GM19397 (cell line): ENCODE measurements at regions not wholly inside any gene's neighbourhood (a gene's known extent, or its start where the extent isn't known, plus 50 kb on each side); places are given as distances from the start of the nearest gene placed in this dataset.
"Not testable (repeated sequence)": the region's sequence is repeated elsewhere in the genome, so short reads cannot be mapped to it uniquely, and the experiment has no call there.

Source experiments
- ATAC-seq: cut with Tn5 transposase; IDR thresholded peaks from one replicate; pipeline ENCODE4 v1.9.1; 2021; ENCODE audit warnings: mild to moderate bottlenecking, moderate library complexity; ENCODE audit not compliant: unreplicated experiment

GRCh38 chrY:17827155-17827554 lies 52.9 kb downstream of the CDY2B start:
- ATAC-seq: not testable (repeated sequence)

GRCh38 chrY:17819700-17820099 lies 60.3 kb downstream of the CDY2B start:
- not testable (repeated sequence) for ATAC-seq

DNA sequence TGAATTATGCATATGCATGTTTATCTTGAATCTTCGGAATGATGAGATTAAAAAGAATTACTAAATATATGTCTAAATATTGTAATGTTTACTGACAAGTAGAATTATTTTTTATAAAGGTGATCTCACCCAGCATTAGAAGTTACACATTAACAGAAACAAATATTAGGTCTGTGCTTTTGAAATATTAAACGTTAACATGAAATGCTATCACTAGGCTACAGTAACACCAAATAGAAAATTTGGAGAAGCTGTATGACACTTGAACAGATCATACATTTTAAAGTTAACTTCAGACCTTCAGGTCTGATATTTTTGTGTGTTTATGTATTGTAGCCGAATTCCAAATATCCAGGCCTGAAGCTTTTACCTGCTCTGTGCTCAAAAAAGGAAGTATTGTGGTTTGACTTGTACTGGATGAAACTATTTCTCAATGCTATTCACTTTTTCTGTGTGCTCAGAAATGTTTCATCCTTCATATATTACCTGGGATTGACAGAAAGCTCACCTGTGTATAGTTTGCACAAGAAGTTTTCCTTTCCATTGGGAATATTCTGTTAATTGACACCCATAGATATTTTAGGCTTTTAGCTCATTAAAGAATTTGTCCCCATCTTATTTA lies 60.9 kb downstream of the CDY2B start:
- not testable (repeated sequence) for ATAC-seq

DNA sequence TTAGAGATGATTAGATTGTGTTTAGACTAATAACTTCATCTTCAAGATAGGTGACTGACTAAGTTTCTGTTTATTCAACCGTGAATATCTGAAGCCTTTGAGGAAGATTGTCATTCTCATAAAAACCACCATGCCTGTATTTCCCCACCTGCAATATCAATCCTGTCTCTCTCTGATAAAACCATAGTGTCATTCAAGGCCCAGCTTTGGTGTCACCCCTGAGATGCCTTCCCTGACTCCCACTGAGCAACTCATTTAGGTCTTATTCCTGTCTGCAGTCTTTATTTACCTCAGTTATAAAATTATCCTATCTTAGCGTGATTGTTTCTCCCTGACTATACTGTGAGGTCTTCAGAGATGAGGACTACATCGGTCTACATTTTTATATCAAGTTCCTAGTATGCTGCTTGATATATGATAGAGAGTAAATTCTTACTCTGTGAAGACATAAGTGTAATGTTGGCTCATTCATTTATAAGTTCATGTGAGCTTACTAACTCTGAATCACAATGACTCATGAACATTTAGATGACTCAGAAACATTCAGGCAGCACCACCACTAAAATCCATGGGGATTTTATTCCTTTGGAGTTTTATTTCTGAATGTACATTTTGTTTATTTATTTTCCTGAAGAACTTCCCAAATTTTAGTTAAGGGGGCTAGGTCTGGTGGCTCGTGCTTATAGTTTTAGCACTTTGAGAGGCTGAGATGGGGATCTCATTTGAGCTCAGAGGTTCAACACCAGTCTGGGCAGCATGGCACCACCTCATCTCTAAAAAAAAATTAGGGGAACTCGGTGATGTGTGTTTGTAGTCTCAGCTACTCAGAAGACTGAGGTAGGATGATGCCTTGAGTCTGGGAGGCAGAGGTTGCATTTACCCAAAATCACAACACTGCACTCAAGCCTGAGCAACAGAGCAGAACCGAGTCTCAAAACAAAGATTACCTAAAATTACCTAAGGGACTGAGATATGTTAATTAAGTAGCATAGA lies 62.6 kb downstream of the CDY2B start:
- not testable (repeated sequence) for ATAC-seq

GRCh38 chrY:17812664-17813063 lies 67.4 kb downstream of the CDY2B start:
- ATAC-seq: not testable (repeated sequence)

DNA sequence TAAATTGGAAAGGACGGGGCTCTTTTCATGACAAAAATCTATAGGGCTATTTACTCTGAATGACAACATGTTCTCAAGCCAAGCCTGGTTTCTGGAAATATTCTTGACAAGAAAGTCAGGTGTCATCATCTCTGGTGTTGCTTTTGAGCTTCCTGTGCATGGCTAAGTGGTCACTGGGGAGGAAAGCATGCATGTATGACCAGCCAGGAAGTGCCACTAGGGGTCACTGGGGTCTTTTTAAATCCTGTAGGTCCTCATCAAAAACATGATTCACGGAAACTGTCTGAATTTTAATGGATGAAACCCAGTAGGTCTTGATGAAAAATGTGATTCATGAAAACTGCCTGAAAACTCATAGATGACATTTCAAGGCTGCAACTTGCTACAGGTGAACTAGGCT lies 80.1 kb downstream of the CDY2B start:
- ATAC-seq: not testable (repeated sequence)

- not testable (repeated sequence) for ATAC-seq
Measured at GRCh38 chrY:17787214-17787613, 92.8 kb downstream of the CDY2B start.

GRCh38 chrY:17766000-17766699 lies 113.9 kb downstream of the CDY2B start:
- not testable (repeated sequence) for ATAC-seq

DNA sequence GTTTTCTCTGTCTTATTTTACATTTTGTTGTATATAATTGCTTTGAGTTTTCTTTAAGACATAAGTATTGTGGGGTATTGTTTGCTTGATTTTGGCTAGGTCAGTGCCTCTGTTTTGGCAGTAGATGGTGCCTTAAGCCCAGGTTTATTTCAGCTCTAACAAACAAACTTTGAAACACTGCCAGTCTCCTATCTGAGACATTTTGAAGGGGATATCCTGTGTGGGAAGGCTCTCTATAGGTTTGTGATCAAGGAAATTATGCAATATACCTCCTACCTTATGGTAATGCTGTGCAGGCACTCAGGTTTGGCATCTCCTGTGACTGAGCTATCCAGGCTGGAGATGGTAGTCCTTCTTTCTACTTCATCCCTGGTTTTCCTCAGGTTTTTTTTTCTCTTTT lies 120.8 kb downstream of the CDY2B start:
- ATAC-seq: not testable (repeated sequence)

DNA sequence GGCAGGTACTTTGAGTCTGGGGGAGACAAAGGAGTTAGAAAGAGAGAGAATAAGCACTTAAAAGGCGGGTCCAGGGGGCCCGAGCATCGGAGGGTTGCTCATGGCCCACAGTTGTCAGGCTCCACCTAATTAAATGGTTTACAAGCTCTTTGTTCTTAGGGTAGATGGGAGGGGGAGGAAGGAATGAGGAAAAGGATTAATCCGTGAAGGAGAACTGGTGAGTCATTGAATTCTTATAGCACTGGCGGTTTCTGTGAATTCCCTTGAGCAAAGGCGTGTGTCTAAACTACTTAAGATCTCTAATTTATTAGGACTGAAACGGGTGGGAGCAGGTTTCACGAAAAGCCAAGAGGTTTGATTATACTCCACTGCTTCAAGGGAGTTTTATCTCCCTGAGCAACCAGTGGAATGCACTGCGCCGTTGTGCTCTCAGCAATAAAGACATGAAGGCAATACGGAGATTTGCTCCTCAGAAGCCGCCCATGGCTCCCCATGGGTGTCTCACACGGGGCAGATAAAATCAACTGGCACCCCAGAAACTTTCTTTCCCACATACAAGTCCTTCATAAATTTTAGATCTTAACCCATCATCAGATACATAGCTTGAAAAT lies 127.0 kb downstream of the CDY2B start:
- ATAC-seq: not testable (repeated sequence)

DNA sequence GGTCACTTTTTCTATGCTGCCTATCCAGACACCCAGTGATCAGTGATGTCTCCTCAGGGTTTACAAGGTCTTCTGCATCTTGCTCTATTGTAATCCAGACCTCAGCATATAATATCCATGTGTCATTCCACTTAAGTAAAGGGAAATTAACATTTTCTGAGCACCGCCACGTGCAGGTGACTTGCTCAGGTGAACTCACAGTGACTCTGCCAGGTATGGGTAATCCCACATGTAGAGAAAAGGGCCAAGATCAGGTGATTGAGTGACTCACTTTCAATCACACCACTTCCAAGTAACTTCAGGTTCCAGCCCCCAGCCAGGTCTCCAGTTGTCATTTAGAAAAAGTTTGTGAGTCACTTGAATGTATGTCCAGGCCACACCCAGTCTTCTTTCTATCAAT lies 140.2 kb downstream of the CDY2B start:
- ATAC-seq: not testable (repeated sequence)

- ATAC-seq: not testable (repeated sequence)
Measured at GRCh38 chrY:17729474-17729873, 150.5 kb downstream of the CDY2B start.

GRCh38 chrY:17716329-17717043 lies 163.5 kb downstream of the CDY2B start:
- not testable (repeated sequence) for ATAC-seq

DNA sequence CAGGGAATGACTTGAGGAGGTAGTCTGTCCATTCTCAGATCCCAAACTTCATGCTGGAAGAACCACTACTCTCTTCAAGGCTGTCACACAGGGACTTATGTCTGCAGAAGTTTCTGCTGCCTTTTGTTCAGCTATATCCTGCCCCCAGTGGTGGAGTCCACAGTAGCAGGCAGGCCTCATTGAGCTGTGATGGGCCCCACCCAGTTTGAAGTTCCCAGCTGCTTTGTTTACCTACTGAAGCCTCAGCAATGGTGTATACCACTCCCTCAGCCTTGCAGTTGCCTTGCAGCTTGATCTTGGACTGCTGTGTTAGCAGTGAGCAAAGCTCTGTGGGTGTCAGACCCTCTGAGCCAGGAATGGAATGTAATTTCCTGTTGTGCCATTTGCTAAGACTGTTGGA lies 212.0 kb downstream of the CDY2B start:
- ATAC-seq: not testable (repeated sequence)

DNA sequence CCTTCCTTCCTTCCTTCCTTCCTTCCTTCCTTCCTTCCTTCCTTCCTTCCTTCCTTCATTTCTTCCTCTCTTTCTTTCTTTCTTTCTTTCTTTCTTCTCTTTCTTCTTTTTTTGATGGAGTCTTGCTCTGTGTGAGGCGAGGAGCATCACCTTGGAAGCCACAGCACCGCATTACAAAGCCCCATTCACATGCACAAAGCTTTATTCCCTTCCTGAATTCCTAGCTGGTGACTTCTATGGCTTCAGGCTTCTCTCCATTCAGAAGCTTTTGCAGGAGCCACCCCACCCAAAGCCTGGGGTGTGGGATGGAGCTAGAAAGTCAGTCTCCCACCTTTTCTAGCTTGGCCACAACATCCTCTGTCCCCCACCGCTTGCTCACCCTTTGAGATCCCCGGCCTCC lies 237.0 kb downstream of the CDY2B start:
- not testable (repeated sequence) for ATAC-seq

GRCh38 chrY:17634484-17634883 lies 245.5 kb downstream of the CDY2B start:
- ATAC-seq: not testable (repeated sequence)

GRCh38 chrY:17611256-17611655 lies 268.8 kb downstream of the CDY2B start:
- ATAC-seq: not testable (repeated sequence)

DNA sequence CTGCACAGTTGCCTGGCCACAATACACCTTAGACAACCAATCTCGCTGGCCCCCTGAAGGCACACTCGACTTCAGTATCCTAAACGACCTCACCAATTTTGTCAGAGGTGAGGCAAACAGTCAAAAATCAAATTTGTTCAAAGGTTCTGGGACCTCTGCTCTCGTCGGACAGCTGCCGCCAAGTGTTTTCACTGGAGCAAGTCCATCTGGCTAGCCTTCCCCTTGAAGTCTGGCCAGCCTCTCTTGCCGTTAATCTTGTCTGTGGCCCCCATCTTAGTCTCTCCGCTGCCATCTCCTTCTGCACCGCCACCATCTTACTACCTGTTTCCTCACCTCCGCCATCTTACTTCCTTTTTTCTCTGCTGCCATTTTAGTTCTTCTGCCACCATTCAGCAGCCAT lies 269.4 kb downstream of the CDY2B start:
- not testable (repeated sequence) for ATAC-seq

DNA sequence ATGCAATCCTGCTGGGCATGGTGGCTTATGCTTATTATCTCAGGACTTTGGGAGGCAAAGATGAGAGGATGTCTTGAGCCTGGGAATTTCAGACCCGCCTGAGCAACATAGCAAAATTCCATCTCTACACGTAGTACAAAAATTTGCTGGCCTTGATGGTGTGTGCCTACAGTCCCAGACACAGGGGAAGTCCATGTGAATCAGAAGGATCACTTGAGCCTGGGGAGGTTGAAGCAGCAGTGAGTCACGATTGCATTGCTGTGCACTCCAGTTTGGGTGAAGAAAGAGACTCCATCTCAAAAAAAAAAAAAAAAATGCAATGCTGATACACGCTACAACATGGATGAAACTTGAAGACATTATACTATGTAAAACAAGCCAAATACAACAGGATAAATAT lies 272.9 kb downstream of the CDY2B start:
- not testable (repeated sequence) for ATAC-seq

GRCh38 chrY:17599263-17599662 lies 280.8 kb downstream of the CDY2B start:
- ATAC-seq: not testable (repeated sequence)
